ENCODE measurements at regions not wholly inside any gene's neighbourhood (a gene's known extent, or its start where the extent isn't known, plus 50 kb on each side); places are given as distances from the start of the nearest gene placed in this dataset.
"Not testable (repeated sequence)": the region's sequence is repeated elsewhere in the genome, so short reads cannot be mapped to it uniquely, and the experiment has no call there.

DNA sequence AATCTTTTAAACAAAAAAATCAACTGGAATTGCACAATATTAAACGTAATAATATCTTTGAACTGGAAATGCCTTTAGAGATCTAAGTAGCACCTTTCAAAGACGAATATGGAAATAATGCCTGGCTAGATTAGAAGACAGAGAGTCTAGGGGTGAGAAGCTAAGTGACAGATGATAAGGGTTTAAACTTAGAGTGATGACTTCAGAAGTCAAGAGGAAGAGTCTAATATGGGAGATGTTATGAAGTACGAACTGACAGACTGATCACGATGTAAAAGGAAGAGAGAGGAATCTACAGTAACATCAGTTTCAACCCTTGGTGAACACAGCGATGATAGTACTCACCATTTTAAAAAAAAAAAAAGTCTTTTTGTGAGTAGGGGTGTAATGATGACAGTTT is 57.9 kb downstream of the HINT1 start:
- Mint-ChIP-seq H3K27ac (no peak overlapping the region), H3K9me3 (no peaks in the 10 kb centered on the region), H3K36me3 (no peaks in the 10 kb centered on the region), H3K4me1 (peaks cover 12% of the 10 kb centered on the region), H3K27me3 (no peaks in the 10 kb centered on the region), H3K4me3 (no peak overlapping the region)
- no peak for DNase-seq
- CTCF ChIA-PET = interaction anchor here (0.6 to 4.9 kb wide), 3 partner anchors 33 to 1337 kb away, joined by 3 to 33 read pairs (median 3); no protein-coding TSS in a partner anchor

DNA sequence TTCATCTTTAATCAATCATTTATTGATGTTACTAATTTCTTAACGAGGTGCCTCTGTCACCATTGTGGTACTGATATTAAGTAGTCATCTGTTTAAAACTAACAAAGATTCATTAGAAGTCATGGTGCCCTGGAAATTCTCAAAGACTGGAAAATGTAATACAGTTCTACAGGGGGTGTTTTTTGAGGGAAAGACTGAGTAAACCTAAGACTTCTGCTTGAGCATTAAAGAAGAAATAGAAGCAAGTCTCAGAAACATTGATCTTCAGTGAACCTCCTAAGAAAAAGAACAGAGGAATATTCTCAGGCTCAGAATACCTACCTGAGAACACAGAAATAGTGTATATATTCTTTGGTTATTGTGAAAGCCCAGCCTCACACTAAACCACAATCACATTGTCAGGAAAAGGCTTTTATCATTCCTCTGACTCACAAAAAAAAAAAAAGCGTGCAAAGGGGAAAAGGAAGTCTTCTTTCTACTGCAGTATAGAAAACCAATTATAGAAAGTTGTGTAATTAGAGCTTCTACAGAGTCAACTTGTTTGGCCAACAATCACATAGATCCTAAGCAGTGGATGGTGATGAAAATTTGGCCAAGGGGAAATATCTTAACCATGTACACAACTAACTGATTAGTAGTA is 60.8 kb downstream of the HINT1 start:
- CTCF ChIA-PET = interaction anchor here (0.7 kb wide), 1 partner anchor 991 kb away, joined by 3 read pairs; no protein-coding TSS in a partner anchor
- H3K27me3 Mint-ChIP-seq = no peaks in the 10 kb centered on the region

DNA sequence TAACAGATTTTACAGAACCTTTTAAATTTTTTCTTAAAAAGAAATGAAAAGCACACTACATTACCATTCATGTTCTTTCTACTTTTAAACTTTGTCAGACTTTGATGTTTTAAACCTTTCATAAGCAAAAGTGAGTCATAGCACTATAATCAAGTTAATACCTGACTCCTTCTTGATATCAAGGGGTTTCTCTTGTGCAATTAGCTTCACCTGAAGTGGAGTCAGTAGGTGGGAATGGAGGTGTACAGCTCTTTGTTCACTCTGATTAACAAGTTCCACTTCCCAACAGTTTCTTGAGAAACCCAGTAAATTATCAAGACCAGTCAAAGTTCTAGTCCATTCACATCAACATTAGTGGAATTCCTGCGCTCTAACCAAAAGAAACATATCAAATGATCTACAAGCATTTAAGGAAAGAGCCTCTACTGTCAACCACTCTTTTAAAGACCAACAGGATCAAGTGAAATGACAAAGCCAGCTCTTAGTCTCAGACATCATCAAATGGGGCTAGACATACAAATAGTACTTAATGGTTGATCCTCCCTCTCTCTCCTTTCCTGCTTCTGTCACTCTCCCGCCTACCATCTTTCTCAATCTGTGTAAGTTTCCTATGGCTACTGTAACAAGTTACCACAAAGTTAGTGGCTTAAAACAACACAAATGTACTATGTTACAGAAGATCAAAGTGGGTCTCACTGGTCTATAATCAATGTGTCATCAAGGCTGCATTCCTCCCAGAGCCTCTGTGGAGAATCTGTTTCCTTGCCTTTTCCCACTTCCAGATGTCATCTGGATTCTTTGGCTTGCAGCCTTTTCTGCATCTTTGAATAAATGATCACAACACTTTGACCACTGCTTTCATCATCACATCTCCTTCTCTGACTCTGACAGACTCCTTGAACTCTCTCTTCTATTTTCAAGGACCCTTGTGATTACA is 68.0 kb downstream of the HINT1 start:
- Mint-ChIP-seq H3K27me3 (no peaks in the 10 kb centered on the region), H3K36me3 (no peaks in the 10 kb centered on the region), H3K27ac (no peak overlapping the region), H3K4me1 (no peaks in the 10 kb centered on the region), H3K9me3 (peaks cover 2% of the 10 kb centered on the region), H3K4me3 (no peak overlapping the region)
- CTCF ChIA-PET = interaction anchor here (1.1 kb wide), 1 partner anchor 226 kb away, joined by 4 read pairs; no protein-coding TSS in a partner anchor
- DNase-seq = no peak

More for the DNA sequence above, 60.8 kb downstream of the HINT1 start:
- H3K4me3 Mint-ChIP-seq = no peak overlapping the region
- H3K36me3 Mint-ChIP-seq = no peaks in the 10 kb centered on the region
- H3K9me3 Mint-ChIP-seq = no peaks in the 10 kb centered on the region
- H3K4me1 Mint-ChIP-seq = peaks cover 12% of the 10 kb centered on the region
- no peak overlapping the region for H3K27ac Mint-ChIP-seq
- DNase-seq = no peak

DNA sequence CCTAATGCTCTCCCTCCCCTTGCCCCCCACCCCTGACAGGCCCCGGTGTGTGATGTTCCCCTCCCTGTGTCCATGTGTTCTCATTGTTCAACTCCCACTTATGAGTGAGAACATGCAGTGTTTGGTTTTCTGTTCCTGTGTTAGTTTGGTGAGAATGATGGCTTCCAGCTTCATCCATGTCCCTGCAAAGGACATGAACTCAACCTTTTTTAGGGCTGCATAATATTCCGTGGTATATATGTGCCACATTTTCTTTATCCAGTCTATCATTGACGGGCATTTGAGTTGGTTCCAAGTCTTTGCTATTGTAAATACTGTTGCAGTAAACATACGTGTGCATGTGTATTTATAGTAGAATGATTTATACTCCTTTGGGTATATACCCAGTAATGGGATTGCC is 69.5 kb downstream of the HINT1 start:
- H3K9me3 Mint-ChIP-seq = not testable (repeated sequence)

DNA sequence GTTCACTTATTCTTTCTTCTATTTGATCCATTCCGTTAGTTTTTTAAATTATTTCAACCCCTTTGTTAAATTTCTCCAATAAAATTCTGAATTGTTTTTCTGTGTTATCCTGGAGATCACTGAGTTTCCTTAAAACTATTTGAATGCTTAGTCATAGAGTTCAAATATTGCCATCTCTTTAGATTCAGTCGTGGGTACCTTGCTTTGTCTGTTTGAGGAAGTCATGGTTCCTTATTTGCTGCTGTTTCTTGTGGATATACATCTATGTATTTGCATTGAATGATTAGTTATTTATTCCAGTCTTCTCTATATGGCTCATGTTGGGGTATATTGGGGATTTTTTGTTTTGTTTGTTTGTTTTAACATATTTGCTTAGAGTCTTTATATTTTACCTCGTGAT is 80.6 kb downstream of the HINT1 start:
- Mint-ChIP-seq H3K36me3 (no peaks in the 10 kb centered on the region), H3K4me3 (no peak overlapping the region), H3K4me1 (no peaks in the 10 kb centered on the region), H3K9me3 (peaks cover 5% of the 10 kb centered on the region), H3K27me3 (peaks cover 8% of the 10 kb centered on the region), H3K27ac (no peak overlapping the region)
- DNase-seq = no peak
- CTCF ChIA-PET = interaction anchor here (1.1 kb wide), 1 partner anchor 213 kb away, joined by 3 read pairs; no protein-coding TSS in a partner anchor

More for the DNA sequence above, 69.5 kb downstream of the HINT1 start:
- CTCF ChIA-PET, H3K27ac Mint-ChIP-seq, H3K27me3 Mint-ChIP-seq, DNase-seq, H3K36me3 Mint-ChIP-seq, H3K4me1 Mint-ChIP-seq, H3K4me3 Mint-ChIP-seq: not testable (repeated sequence)

DNA sequence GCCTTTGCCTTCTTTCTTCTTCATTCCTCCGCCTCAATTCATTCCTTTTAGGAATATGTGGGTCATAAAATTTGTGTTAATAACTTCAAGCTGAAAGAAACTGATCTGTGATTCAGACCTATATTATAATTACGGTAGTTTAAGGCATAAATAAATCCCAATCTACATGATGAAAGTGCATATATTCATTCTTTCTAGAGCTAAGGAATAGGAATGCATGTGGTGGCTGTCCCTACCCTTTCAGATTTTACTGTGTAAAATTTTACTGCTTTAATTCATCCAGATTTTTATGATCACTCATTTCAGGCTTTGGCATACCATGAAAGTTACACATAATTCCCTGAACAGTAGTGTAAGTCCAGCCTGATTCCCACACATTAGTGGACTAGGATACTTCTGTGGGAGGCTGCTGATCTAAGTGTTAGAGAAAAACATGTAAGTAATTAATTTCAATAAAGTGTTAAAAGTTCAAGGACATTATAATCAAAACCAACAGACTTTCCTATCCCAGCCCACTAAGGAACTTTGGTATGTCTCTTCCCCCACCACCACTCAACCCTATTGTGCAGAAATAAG is 83.1 kb downstream of the HINT1 start:
- CTCF ChIA-PET = interaction anchor here (0.9 kb wide), 1 partner anchor 211 kb away, joined by 3 read pairs; no protein-coding TSS in a partner anchor
- H3K27ac Mint-ChIP-seq = no peak overlapping the region
- peaks cover 4% of the 10 kb centered on the region for H3K9me3 Mint-ChIP-seq
- H3K27me3 Mint-ChIP-seq = peaks cover 8% of the 10 kb centered on the region
- DNase-seq = no peak
- H3K36me3 Mint-ChIP-seq = no peaks in the 10 kb centered on the region
- peaks cover 11% of the 10 kb centered on the region for H3K4me1 Mint-ChIP-seq
- H3K4me3 Mint-ChIP-seq = no peak overlapping the region

DNA sequence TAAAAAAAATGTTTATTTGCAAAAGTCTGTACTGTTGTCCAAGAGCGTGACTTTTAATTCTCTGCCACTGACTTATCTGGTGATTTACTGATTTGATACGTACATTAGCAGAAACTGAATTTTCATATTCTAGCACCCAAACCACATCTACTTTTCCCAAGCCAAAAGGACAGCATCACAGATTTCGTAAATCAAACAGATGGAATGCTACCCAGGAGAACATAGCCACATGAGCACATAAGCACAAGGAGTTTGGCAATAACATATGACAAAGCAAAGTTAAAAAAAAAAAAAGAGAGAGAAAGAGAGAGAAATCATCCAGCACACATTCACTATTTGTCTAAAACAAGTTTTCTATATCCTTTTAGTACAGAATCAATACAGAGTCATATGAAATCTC is 83.7 kb downstream of the HINT1 start:
- peaks cover 8% of the 10 kb centered on the region for H3K27me3 Mint-ChIP-seq
- DNase-seq = no peak
- H3K9me3 Mint-ChIP-seq = no peaks in the 10 kb centered on the region
- H3K36me3 Mint-ChIP-seq = peaks cover under 1% of the 10 kb centered on the region
- CTCF ChIA-PET = interaction anchor here (0.9 kb wide), 1 partner anchor 210 kb away, joined by 3 read pairs; no protein-coding TSS in a partner anchor
- no peak overlapping the region for H3K4me3 Mint-ChIP-seq
- no peak overlapping the region for H3K27ac Mint-ChIP-seq
- peaks cover 14% of the 10 kb centered on the region for H3K4me1 Mint-ChIP-seq

DNA sequence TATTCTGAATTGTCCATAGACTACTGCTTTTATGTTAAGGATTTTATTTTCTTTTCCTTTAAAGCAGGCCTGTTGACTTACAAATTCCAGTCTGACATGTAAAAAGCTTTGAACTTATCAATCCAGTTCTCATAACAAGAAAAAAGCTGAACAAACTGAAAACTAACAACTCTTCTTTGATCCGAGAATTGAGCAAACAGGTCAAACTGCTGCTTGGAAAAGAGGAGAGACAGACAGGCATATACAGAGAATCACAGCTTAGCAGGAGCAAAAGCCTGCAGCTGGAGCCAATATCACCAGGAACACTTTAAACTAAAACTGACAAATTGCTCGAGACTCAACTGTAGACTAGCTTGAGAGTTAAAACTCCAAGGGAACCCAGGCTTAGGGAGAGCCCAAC is 85.8 kb downstream of the HINT1 start:
- CTCF ChIA-PET = interaction anchor here (0.9 kb wide), 1 partner anchor 208 kb away, joined by 3 read pairs; no protein-coding TSS in a partner anchor
- Mint-ChIP-seq H3K4me1 (peaks cover 14% of the 10 kb centered on the region), H3K36me3 (peaks cover 2% of the 10 kb centered on the region), H3K27me3 (peaks cover 4% of the 10 kb centered on the region), H3K4me3 (no peak overlapping the region), H3K27ac (no peak overlapping the region), H3K9me3 (peaks cover 6% of the 10 kb centered on the region)
- no peak for DNase-seq

DNA sequence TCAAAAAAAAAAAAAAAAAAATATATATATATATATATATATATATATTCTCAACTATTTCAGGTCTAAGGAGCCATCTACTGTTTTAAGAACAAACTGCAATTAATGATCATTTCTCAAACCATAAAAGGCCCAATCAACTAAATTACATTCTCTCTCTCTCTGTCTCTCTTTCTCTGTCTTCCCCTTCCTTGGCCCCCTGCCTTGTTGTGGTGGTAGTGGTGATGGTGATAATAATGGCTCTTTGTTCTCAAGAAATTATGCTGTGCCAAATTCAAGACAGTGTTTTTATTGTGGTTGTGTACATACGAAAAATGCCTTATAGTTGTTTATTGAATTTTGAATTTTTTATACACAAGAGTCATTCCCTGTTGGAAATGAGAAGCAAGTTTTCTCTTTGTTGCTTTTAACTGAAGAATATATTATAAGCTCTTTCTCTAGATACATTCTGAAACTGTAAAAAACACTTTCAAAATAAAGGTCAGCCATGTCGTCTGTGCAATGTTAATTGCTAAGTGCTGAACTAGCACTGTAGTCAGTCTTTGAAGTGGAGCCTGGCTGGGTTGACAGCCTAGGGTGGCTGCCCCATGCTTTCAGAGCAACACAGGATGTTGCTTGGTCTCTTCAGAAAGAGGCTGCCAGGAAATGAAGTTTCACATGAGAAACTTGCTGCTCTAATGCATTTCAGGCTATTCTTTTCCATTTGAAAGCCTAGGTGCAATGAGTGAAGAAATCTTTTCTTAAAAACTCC is 96.0 kb downstream of the HINT1 start:
- H3K9me3 Mint-ChIP-seq = peaks cover 22% of the 10 kb centered on the region

DNA sequence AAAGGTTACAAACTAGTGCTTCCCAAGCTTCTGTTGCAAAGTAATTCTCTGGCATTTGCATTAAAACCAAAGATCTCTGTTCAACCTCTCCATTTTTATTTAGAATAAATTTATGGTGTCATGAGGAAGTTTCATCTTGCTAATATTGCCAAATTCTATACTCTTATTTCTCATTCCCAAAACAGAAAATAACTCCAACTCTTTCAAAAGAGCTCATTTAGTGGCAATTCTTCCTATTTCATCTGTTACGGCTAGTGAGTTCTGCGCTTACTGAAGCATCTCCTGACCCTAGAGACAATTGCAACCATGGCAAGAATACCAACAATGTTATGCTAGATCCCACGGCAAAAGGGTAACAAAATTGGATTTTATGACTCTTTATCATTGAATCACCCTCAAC is 97.0 kb downstream of the HINT1 start:
- H3K27me3 Mint-ChIP-seq = no peaks in the 10 kb centered on the region
- no peak overlapping the region for H3K4me3 Mint-ChIP-seq
- peaks cover 22% of the 10 kb centered on the region for H3K36me3 Mint-ChIP-seq
- H3K9me3 Mint-ChIP-seq = peaks cover 21% of the 10 kb centered on the region
- peak overlapping the region; percentile 70 for H3K27ac Mint-ChIP-seq
- H3K4me1 Mint-ChIP-seq = peaks cover 65% of the 10 kb centered on the region
- no peak for DNase-seq
- CTCF ChIA-PET = interaction anchor here (1.1 to 2.1 kb wide), 3 partner anchors 8 to 197 kb away, joined by 4 to 12 read pairs (median 9); no protein-coding TSS in a partner anchor

More for the DNA sequence above, 96.0 kb downstream of the HINT1 start:
- H3K4me1 Mint-ChIP-seq = peaks cover 59% of the 10 kb centered on the region
- peak overlapping the region; percentile 93 for H3K27ac Mint-ChIP-seq
- CTCF ChIA-PET = interaction anchor here (0.7 to 1.2 kb wide), 3 partner anchors 40 to 184 kb away, joined by 3 to 4 read pairs (median 3); no protein-coding TSS in a partner anchor
- peaks cover 22% of the 10 kb centered on the region for H3K36me3 Mint-ChIP-seq
- H3K4me3 Mint-ChIP-seq = peak overlapping the region; percentile 31
- DNase-seq = peak; percentile 83
- H3K27me3 Mint-ChIP-seq = no peaks in the 10 kb centered on the region

DNA sequence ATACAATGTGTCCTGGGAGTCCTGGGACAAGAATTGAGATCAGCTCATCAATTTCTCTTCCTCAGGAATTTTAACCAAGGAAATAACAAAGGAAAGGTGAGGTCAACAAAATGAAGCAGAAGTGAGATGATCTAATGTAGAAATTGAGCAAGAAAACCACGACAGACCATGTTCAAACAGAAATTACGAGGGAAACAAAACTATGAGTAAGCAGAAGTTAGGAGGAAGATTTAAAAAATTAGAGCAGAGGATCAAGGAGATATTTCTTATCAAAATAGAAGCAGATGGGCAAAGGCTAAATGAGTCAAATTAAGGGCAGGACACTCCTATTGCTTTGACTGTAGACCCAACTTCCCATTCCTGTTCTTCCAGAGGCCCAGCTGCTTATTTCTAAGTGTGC is 97.4 kb downstream of the HINT1 start:
- Mint-ChIP-seq H3K4me1 (peaks cover 65% of the 10 kb centered on the region), H3K4me3 (no peak overlapping the region)
- no peak for DNase-seq

DNA sequence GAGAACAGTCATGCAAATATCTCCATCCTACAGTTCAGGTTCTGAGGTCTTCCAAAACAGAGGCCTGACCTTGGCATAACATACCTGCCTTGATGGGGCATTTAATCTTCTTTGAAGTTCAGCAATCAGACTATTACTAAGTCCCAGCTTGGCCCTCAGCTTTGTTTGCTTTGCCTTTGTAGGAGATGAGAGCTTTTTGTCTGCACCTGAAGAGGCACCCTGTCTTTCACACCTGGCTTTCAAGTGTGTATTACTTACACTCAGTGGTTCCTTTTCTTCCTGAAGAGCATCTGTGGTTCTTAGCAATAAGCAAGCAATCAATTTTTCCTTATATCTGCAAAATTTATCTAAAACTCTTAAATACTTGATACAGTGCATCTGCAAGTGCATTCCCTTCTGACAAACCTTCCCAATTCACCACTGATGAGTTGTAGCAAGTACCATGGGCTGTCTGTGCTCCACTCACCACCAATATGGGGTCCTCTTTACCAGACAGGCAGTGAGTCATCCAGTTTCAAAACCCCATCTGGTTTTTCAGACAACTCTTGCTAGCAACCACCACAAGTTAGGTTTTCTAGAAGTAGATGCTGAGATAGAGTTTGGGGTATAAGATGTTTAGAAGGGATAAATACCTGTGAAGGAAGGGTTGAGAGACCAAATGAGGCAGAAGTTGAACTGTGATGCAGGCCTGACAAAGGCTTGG is 100.2 kb downstream of the HINT1 start:
- CTCF ChIA-PET = interaction anchor here (1.2 kb wide), 1 partner anchor 11 kb away, joined by 3 read pairs; no protein-coding TSS in a partner anchor
- peaks cover 21% of the 10 kb centered on the region for H3K9me3 Mint-ChIP-seq
- DNase-seq = peak; percentile 22
- H3K4me1 Mint-ChIP-seq = peaks cover 51% of the 10 kb centered on the region
- peaks cover 22% of the 10 kb centered on the region for H3K36me3 Mint-ChIP-seq
- no peaks in the 10 kb centered on the region for H3K27me3 Mint-ChIP-seq
- H3K4me3 Mint-ChIP-seq = no peak overlapping the region
- peak overlapping the region; percentile 53 for H3K27ac Mint-ChIP-seq

More for the DNA sequence above, 97.4 kb downstream of the HINT1 start:
- CTCF ChIA-PET = interaction anchor here (0.7 to 2.1 kb wide), 4 partner anchors 8 to 599 kb away, joined by 3 to 12 read pairs (median 6); no protein-coding TSS in a partner anchor
- Mint-ChIP-seq H3K27me3 (no peaks in the 10 kb centered on the region), H3K27ac (peak overlapping the region; percentile 70), H3K36me3 (peaks cover 22% of the 10 kb centered on the region), H3K9me3 (peaks cover 21% of the 10 kb centered on the region)

Data from activated naive CD4-positive, alpha-beta T cell treated with anti-CD3 and anti-CD28 coated beads, Interleukin-2, amount 10 ng/mL, durations not matched to agents 7 days and 5 days (primary cell).